HG02885 (cell line): ENCODE measurements at regions not wholly inside any gene's neighbourhood (a gene's known extent, or its start where the extent isn't known, plus 50 kb on each side); places are given as distances from the start of the nearest gene placed in this dataset.
"Not testable (repeated sequence)": the region's sequence is repeated elsewhere in the genome, so short reads cannot be mapped to it uniquely, and the experiment has no call there.

Source experiments
- ATAC-seq: cut with Tn5 transposase; IDR thresholded peaks from one replicate; pipeline ENCODE4 v1.9.1; 2021; ENCODE audit warnings: mild to moderate bottlenecking; ENCODE audit not compliant: unreplicated experiment, poor library complexity

GRCh38 chr11:49499117-49499516 is 290.7 kb upstream of the FOLH1 start:
- ATAC-seq, result no peak

GRCh38 chr11:49505231-49505630 is 296.8 kb upstream of the FOLH1 start:
- ATAC-seq, result no peak

GRCh38 chr11:49526240-49526829 is 317.9 kb upstream of the FOLH1 start:
- ATAC-seq, result peak; percentile 96

GRCh38 chr11:49533204-49533603 is 324.8 kb upstream of the FOLH1 start:
- ATAC-seq, result no peak

- not testable (repeated sequence) for ATAC-seq
Measured at GRCh38 chr11:49538927-49539326, 330.5 kb upstream of the FOLH1 start.

- ATAC-seq, result not testable (repeated sequence)
Measured at GRCh38 chr11:49558261-49558847, 350.0 kb upstream of the FOLH1 start.

GRCh38 chr11:49560593-49560992 is 352.2 kb upstream of the FOLH1 start:
- not testable (repeated sequence) for ATAC-seq

GRCh38 chr11:49561240-49561880 is 353.0 kb upstream of the FOLH1 start:
- not testable (repeated sequence) for ATAC-seq

GRCh38 chr11:49562262-49562661 is 353.9 kb upstream of the FOLH1 start:
- ATAC-seq, result not testable (repeated sequence)

GRCh38 chr11:49579492-49579891 is 371.1 kb upstream of the FOLH1 start:
- ATAC-seq, result not testable (repeated sequence)

- not testable (repeated sequence) for ATAC-seq
Measured at GRCh38 chr11:49585495-49585894, 366.7 kb upstream of the OR4C13 start.

GRCh38 chr11:49608892-49609291 is 343.3 kb upstream of the OR4C13 start:
- not testable (repeated sequence) for ATAC-seq

- ATAC-seq, result not testable (repeated sequence)
Measured at GRCh38 chr11:49623872-49624271, 328.3 kb upstream of the OR4C13 start.

- ATAC-seq, result not testable (repeated sequence)
Measured at GRCh38 chr11:49670705-49671104, 281.5 kb upstream of the OR4C13 start.

GRCh38 chr11:49702121-49702520 is 250.1 kb upstream of the OR4C13 start:
- not testable (repeated sequence) for ATAC-seq

- ATAC-seq, result not testable (repeated sequence)
Measured at GRCh38 chr11:49750447-49750846, 201.7 kb upstream of the OR4C13 start.

GRCh38 chr11:49750960-49751359 is 201.2 kb upstream of the OR4C13 start:
- ATAC-seq, result not testable (repeated sequence)

GRCh38 chr11:49780791-49781190 is 171.4 kb upstream of the OR4C13 start:
- not testable (repeated sequence) for ATAC-seq

GRCh38 chr11:49782000-49782399 is 170.2 kb upstream of the OR4C13 start:
- ATAC-seq, result not testable (repeated sequence)

GRCh38 chr11:49783841-49784240 is 168.3 kb upstream of the OR4C13 start:
- ATAC-seq, result not testable (repeated sequence)

GRCh38 chr11:49789787-49790186 is 162.4 kb upstream of the OR4C13 start:
- not testable (repeated sequence) for ATAC-seq
